HUDEP-2 (cell line): ENCODE measurements at regions not wholly inside any gene's neighbourhood (a gene's known extent, or its start where the extent isn't known, plus 50 kb on each side); places are given as distances from the start of the nearest gene placed in this dataset.
"Not testable (repeated sequence)": the region's sequence is repeated elsewhere in the genome, so short reads cannot be mapped to it uniquely, and the experiment has no call there.

Source experiments
- DNase-seq, 76 experiments: peaks; one replicate each; lab custom pipeline; 2025; ENCODE audit not compliant: unreplicated experiment in 76 of 76; lab: John Stamatoyannopoulos, UW

- no peak for DNase-seq
Observed at GRCh38 chr2:61679096-61679495, 140.9 kb upstream of the XPO1 start.

GRCh38 chr2:61677942-61678341 lies 139.8 kb upstream of the XPO1 start:
- no peak for DNase-seq

GRCh38 chr2:61677306-61677705 lies 139.2 kb upstream of the XPO1 start:
- no peak for DNase-seq

- DNase-seq, result no peak
Observed at GRCh38 chr2:61675204-61675603, 137.0 kb upstream of the XPO1 start.

- no peak for DNase-seq
Observed at GRCh38 chr2:61671561-61672315, 133.6 kb upstream of the XPO1 start.

- peak in 2 of 76 experiments; percentile 12 to 19 for DNase-seq
Observed at GRCh38 chr2:61670591-61671501, 132.7 kb upstream of the XPO1 start.

GRCh38 chr2:61664190-61664589 lies 126.0 kb upstream of the XPO1 start:
- no peak for DNase-seq

- DNase-seq, result no peak
Observed at GRCh38 chr2:61662990-61663389, 124.8 kb upstream of the XPO1 start.

GRCh38 chr2:61660511-61661388 lies 122.6 kb upstream of the XPO1 start:
- DNase-seq, result no peak

- peak in 14 of 76 experiments; percentile 2 to 54 (median 26) for DNase-seq
Observed at GRCh38 chr2:61658841-61659780, 121.0 kb upstream of the XPO1 start.

- not testable (repeated sequence) for DNase-seq
Observed at GRCh38 chr2:61649946-61650345, 111.8 kb upstream of the XPO1 start.

GRCh38 chr2:61649021-61649420 lies 110.9 kb upstream of the XPO1 start:
- no peak for DNase-seq

- DNase-seq, result peak in 10 of 76 experiments; percentile 64 to 91 (median 79)
Observed at GRCh38 chr2:61647044-61647443, 108.9 kb upstream of the XPO1 start.

- DNase-seq, result no peak
Observed at GRCh38 chr2:61645911-61646310, 107.8 kb upstream of the XPO1 start.

- not testable (repeated sequence) for DNase-seq
Observed at GRCh38 chr2:61643153-61643552, 105.0 kb upstream of the XPO1 start.

- DNase-seq, result no peak
Observed at GRCh38 chr2:61640406-61640805, 102.2 kb upstream of the XPO1 start.

- no peak for DNase-seq
Observed at GRCh38 chr2:61639721-61640120, 101.6 kb upstream of the XPO1 start.

- no peak for DNase-seq
Observed at GRCh38 chr2:61636686-61637085, 98.5 kb upstream of the XPO1 start.

- DNase-seq, result no peak
Observed at GRCh38 chr2:61634512-61634911, 96.4 kb upstream of the XPO1 start.

- DNase-seq, result no peak
Observed at GRCh38 chr2:61633250-61633649, 95.1 kb upstream of the XPO1 start.
